GM19023 (cell line): ENCODE measurements at regions not wholly inside any gene's neighbourhood (a gene's known extent, or its start where the extent isn't known, plus 50 kb on each side); places are given as distances from the start of the nearest gene placed in this dataset.

Experiments used
- ATAC-seq: cut with Tn5 transposase; IDR thresholded peaks from one replicate; pipeline ENCODE4 v1.9.1; 2021; ENCODE audit warnings: mild to moderate bottlenecking, moderate library complexity; ENCODE audit not compliant: unreplicated experiment

DNA sequence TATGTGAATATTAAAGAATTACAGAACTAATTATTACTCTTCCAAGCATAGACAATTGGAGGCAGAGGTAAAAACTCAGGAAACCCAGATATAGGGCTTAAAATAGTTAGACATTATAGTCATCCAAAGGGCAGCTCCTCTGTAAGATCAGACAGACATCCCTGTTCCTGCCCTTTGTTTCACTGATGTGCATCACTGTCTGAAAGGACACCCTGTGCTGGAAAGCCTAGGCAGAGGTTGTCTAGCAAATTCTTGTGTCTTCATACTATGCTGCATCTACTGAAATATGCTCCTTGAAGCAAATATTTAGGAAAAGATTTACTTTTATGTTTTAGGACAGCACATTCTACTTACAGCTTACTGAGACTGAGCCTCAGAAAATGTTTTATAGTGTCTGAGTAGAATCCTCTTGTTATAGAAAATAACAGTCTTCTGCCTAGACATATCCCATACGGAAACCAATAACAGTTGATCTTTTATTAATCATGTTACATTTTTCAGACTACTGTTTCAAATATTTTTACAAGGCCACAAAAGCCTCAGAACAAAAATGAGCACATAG lies 977.3 kb upstream of the CDH2 start:
- no peak for ATAC-seq

DNA sequence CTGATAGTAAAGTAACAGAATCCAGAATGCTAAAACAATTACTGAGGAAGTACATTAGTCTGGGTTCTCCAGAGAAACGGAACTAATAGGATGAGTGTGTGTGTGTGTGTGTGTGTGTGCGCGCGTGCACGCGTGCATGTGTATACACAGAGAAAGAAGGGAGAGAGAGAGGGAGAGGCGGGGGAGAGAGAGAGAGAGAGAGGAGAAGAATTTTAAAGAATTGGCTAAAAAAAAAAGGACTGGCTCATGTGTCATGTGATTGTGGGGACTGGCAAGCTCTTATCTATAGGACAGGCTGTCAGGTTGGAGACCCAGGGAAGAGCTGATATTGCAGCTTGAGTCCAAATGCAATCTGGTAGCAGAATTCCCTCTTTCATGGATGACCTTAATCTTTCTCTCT lies 976.2 kb upstream of the CDH2 start:
- ATAC-seq, result no peak

DNA sequence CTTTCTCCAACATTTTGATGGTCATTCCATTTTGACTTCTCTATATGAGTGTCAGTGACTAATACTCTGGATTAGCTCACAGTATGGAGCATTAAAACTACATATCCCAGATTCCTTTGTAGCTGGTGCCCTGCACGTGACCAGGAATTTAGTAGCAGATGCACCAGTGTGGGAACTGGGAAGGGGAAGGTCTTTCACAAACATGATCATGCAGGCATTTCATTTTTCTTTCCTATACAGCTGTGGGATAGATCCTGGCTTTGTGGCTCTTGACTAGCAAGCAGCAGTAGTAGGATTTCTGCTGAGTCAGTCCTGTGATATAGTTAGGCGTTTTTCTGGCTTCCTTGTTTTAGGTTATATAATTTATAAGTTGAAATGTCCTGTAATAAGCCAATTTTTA lies 971.0 kb upstream of the CDH2 start:
- no peak for ATAC-seq

DNA sequence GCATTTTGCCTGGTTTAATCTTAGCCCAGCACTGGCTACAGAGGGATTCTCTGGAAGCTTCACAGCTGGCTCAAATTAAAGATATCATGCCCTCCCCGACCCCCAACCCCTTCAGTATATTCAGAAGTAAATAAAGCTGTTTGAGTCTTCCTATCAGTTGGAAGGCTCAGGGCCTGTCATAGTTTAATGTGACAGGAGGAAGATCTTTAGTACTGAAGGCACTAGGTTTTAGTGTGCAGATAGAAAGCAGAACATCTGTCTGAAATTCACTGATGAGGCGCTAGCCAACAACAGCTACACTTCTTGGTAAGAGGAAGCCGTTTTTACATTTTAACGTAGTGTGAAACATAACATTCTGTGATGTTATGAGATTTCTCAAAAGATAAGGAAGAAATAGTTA lies 969.1 kb upstream of the CDH2 start:
- no peak for ATAC-seq

DNA sequence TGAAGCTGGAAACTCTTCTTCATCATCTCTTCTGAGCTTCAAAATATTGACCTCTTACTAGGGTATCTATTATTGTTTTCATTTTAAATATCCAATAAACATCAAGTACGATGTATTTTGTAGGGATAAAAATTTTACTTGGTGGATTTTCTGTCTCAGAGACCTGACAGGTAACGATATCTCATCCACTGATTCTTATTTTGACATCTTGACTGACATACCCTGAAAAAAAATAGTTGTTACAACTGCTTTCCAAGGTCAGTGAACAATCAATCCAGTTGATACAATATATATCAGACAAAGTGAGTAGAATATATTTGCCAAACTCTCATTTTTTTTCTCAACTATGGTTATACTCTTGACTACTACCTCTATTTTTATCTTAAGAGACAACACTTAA lies 963.7 kb upstream of the CDH2 start:
- ATAC-seq, result no peak

DNA sequence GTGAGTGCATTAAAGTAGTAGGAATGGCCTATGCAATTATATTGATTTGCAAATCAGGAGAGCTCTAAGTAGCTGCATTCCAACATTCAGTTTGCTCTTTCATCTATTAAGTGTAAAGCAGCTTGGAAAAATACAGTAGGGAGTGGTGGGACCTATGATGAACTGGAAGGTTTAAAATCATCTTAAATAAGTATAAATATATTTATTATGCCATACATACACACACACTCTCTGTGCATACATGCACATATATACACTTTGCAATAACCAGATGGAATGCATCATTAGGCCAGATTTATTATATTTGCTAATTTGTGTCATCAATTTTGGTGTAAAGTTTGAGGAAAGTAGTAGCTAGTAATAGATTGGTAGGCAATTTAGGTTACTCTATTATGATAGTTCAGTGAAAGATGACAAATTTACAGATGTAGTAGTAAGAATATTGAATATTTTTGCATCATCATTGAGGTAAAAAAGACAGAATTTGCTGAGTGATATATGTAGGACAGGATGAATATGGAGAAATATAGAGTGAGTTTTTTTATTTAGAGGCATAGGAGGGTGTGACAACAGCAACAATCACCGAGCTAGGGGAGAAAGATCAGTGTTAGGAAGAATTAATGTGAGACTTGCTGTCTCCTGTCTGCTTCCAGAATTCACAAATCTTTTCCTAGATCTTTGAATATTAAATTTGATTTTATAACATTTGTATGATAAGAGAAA lies 961.0 kb upstream of the CDH2 start:
- ATAC-seq, result no peak

DNA sequence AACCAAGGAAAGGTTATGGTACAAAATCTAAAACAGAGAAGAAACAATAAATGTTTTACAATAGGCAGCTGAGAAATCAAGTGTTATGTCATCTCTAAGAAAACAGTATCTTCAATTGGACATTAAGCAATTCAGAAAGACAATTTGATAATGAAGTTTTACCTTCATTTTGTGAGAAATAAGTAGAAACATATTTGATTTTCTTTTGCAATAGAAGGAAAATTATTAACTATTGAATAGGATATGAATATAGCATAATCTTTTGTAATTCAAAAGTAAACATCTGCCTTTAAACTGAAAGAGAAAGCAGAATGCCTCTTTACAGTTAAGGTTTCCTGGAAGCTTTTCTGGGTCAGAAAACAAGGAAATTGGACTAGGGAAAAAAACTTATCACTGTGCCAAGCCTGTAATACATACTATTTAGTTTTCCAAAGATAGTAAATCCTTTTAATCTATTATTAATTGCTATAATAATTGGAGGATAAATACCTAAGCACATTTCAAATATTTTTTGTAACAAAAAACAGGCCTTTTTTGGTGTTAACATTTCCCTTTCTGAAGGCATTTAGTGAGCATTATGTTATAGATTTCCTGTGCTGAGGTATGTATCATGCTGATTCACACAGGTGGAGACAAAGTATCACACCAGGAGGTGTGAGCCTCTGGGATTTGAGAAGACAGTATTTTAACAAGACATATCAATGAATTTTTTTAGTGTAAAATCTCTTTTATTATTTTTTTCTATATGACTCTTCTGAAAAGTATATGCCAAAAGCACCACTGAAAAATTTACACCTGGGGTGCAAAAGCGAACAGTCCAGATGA lies 947.0 kb upstream of the CDH2 start:
- ATAC-seq, result no peak

DNA sequence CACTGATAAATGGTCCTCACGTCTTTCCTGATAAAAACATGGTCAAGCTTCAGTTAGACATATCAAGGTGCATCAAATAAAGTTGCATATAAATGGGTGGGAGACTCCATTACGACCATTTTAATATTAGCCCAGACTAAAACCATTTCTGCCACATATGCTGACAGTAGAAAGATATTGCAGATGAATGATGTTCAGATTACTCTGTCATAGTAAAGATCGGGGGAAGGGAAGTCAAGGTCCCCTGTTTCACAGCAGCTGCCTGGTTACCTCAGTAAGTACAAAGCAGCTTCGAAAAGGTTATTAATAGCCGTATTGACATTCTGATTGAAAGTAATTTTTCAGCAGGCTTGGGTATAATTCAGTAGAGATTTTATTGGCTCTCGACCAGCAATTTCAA lies 927.7 kb upstream of the CDH2 start:
- ATAC-seq, result no peak

DNA sequence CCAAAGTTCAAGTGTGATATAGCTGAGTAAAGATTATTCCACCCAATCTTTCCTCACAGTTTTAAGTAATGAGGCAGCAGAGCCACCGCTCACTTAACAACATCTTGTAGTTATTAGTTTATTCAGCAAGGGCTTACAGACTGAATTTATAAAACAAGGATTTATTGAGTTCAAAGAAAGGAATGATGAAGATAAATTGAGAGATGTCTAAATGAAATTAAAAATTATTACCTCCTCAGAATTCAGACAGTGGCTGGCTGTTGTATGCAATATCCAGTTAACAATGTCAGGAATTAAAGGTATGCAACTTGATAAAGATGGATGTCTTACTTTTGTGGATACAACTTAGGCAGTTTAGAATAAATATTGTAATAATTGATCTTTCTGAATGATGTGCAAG lies 927.3 kb upstream of the CDH2 start:
- no peak for ATAC-seq

DNA sequence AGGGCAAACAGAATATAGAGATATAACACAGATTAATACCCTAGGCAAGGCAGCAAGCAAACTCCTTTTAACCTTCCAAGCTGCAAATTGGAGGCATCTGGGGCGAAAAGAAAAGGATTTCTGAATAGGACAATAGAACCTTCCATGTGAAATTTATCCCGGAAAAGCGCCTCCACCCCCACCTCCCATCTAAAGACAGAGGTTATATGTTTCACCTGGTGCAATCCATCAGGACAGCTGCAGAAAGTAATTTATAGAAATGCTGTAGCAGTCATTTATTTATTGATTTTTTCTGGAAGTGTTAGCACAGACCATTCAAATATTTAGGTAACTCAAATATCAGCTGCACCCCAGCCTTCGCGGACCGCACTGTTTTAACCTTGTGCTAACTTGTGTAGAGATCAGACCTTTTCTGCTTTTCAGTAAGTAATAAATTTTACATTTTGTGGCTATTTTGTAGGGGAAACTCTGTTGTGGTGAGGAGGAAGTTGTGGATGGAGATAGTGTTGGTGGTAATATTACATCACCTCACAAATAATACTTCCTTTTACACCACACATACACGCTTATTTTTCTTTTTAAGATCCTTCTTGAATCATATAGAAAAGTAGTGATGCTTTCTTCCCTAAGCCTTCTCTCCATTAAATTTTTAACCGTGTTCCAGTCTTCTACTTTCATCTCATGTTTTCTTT lies 919.3 kb upstream of the CDH2 start:
- ATAC-seq, result no peak

DNA sequence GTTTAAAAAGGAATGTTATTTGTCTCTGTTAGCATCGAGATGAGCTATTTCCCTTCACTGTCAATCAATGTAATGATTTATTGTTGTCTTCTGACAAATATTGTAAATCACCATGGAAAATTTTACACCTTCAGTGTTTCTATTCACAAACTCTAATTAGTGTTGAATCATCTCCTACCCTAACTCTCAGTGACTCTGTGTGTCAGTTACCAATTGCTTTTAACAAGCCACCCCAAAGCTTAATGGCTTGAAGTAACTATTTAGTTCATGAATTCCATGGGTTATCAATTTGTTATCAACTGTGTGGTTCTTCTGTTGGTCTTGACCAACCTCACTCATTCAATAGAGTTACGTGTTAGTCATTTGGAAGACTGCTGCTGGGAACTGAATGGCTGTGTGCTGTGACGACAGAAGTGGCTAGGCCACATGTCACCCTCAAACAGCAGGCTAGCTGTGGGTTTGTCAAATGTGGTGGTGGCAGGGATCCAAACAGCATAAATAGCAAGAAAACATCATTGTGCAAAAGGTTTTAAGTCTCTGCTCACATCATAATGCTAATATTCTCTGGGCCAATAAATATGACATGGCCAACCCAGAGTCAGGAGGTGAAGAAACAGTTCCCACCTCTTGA lies 910.8 kb upstream of the CDH2 start:
- no peak for ATAC-seq

DNA sequence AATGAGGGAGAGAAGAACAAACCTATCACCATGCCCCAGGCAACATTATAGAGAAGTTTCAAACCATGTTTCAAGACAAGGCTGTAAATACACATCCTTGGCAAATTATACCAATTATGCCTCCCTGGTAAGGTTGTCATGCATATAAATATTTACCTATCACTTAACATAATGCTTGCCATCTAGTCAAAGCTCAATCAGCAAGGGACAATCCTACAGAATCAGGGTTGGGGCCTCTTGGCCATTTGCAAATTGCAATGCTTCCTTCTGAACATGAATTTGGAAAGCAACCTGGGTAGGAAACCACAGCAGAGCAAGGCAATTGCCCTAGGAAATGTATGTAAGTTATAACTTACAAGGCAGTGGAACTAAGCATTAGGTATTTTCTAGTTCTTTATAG lies 907.2 kb upstream of the CDH2 start:
- ATAC-seq, result no peak

DNA sequence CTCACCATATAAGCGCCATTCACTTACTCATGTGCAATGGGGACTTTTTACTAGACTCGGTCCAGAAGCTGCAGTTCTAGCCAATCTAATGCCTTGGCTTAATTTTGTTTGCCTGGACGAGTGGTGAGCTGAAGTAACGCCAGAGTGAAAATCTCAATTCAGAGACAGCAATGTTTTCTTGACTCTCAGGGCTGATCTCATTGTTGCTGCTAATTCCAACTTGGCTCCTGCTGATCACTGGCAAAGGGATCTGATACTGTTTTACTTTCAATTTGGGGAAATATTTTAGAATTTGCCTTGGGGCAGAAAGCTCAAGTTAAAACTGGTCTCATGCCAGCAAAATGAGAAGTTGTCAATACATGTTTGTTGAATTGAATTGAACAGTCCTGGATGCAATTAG lies 906.6 kb upstream of the CDH2 start:
- no peak for ATAC-seq

DNA sequence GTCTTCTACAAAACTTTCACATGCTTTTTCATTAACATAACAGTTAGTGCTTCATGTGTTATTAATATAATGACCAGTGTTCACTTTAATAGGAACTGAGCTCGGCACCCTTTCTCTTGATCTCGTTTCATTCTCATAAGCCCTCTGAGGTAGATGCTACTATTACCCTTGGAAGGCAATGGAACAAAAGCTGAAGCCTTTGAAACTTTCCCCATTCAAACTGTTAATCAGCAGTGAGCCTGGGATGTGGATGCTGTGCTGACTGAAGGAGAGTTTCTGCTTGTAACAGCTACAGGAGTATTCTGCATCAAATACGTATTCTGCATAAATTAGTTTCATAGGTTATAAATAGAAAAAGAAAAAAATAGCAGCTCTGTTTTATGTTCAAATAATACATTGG lies 904.0 kb upstream of the CDH2 start:
- no peak for ATAC-seq

DNA sequence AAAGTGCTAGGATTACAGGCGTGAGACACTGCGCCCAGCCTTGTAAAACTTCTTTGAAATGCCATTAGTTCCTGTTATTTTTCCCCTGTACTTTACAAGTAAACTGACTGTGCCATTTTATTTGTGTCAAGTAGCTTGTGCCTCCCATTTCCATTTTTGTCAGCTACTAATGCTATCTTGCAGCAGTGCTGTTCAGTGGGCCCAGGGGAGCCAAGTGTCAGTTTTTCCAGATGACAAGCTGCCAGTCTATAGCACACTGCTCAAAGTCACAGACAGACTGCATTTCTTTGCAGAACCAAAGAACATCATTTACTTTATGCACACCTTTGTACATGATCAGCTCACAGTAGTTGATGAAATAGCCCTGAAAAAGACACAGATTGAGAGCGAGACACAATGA lies 901.3 kb upstream of the CDH2 start:
- ATAC-seq, result no peak

DNA sequence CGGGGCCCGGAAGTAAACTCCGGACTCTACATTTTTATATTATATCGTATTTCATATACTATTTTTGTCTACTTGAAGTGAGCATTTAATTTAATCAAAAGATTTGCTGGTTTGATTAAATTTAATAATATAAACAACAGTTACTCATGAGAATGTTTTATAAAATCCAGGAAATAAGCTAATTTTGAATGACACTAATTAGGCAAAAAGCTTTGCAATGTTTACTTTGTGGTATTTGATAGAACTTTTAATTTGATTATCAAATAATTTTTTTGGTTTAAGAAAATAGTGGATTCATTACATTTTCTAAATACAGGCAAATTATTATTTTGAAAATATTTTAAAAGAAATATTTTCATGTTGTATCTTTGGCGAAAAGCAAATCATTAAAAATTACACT lies 900.4 kb upstream of the CDH2 start:
- no peak for ATAC-seq

DNA sequence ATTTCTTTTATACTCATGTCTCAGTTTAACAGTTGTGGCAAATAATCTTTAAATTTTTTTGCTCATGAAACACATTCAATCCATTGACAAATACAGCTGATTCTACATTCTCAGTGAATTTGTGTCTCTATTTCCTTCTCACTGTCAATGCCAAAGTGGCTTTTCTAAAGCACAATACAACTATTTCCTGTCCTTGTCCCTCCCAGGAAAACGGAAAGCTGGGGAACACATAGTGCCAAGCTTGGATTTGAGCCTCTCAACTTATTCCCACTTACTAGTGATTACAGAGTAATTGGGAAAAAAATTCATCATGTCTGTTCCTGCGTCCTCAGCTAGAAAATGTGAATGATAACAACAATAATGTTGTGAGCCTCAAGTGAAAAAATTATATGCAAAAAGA lies 899.7 kb upstream of the CDH2 start:
- ATAC-seq, result no peak

DNA sequence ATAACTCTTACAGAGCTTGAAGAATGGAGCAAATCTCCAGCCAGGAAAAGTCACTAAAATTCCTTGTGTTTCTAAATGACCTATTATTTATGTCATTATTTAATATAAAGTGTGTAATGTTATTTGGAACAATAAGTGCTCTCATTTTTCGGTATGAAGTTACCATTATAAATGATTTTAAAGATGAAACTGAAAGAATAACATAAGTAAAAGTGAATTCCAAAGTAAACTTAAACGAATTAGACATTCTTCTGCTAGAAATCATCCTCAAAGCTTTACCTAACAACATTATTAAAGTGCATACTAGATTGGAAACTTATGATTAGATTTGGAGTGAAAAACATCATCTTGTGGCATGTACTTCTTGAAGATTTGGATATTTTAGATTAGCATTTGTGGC lies 897.2 kb upstream of the CDH2 start:
- no peak for ATAC-seq

DNA sequence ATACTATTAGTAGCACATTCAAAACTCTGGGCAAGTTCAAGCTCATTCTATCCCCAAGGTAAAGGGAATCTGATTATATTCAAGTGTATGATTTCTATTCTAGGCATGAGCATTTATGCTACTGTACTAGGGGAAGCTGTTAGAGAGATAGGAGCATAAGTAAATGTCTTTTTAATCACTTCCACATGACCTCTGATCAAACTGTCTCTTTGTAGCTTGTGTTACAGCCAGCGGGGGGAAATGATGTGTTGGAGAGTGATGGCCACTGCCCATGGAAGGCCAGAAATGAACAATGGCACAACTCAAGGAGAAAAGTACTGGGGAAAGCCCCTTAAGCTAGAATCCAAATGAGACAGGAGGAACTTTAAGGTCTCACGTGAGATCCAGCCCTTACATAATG lies 894.9 kb upstream of the CDH2 start:
- ATAC-seq, result no peak

DNA sequence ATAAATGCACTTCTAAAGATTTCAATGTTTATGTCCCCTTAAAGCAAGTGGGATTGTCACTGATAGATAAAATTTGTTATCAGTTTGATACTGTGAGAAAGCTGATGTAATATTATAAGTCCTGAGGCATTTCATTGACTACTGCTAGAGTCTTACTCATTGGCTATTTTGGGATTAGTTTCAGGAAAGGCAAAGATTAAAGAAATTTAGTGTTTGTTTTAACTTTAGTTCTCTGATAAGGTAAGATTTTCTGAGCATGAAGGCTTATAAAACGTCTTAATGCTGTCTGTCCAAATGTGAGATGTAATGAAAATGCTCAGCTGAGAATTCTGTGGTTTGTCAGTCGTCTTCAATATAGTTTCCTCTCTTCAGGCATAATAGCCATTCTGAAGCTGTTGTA lies 886.4 kb upstream of the CDH2 start:
- ATAC-seq, result no peak

DNA sequence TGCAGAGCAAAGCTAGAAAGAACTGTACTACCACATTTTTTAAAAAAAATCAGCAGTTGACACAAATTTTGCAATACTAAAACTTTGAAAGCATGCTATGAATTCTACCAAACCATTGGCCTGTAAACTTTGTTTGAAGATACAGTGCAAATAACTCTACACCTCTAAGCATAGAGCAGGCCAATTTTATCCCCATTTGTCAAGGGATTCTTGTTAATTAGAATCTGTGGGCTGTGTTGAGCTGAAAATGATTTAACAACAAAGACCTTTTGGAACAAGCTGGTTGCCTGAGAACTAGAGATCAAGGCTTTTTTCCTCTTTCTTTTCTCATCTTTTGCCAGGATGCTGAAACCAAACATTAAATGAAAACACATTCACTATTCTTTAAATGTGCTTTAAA lies 886.0 kb upstream of the CDH2 start:
- no peak for ATAC-seq
